ENCODE measurements at regions not wholly inside any gene's neighbourhood (a gene's known extent, or its start where the extent isn't known, plus 50 kb on each side); places are given as distances from the start of the nearest gene placed in this dataset.

- Histone ChIP-seq H3K27me3 (ENCODE audit: insufficient read depth, low read depth, low read length) (no peaks in the 10 kb centered on the region), H3K4me2 (ENCODE audit: low read length) (no peak overlapping the region), H3K4me3 (ENCODE audit: low read length) (no peak overlapping the region), H3K9me3 (ENCODE audit: low read length) (no peaks in the 10 kb centered on the region), H3K79me2 (replicated peaks; ENCODE audit: insufficient read depth, low read length) (no peaks in the 10 kb centered on the region), H3K9me2 (ENCODE audit: insufficient read depth, low read length) (no peaks in the 10 kb centered on the region), H3K36me3 (ENCODE audit: insufficient read depth, low read length) (no peaks in the 10 kb centered on the region), H2AFZ (ENCODE audit: low read depth, low read length) (no peak overlapping the region), H3F3A (ENCODE audit: insufficient read depth, low read length, poor library complexity, severe bottlenecking) (no peaks in the 10 kb centered on the region), H3K27ac (ENCODE audit: low read length) (no peak overlapping the region), H4K20me1 (ENCODE audit: insufficient read depth) (no peaks in the 10 kb centered on the region), H3K9ac (ENCODE audit: low read length) (no peak overlapping the region)
- TF ChIP-seq SMC3 (conservative IDR thresholded peaks at IDR 0.05; ENCODE audit: poor library complexity) = no peak
- TF ChIP-seq EZH2 (IDR thresholded peaks at IDR 0.05; ENCODE audit: borderline replicate concordance, insufficient read depth, low read length, poor library complexity, severe bottlenecking) = no peak
- no peak for TF ChIP-seq TAF1 (IDR thresholded peaks at IDR 0.05; ENCODE audit: low read depth)
- TF ChIP-seq, protein P1, sequence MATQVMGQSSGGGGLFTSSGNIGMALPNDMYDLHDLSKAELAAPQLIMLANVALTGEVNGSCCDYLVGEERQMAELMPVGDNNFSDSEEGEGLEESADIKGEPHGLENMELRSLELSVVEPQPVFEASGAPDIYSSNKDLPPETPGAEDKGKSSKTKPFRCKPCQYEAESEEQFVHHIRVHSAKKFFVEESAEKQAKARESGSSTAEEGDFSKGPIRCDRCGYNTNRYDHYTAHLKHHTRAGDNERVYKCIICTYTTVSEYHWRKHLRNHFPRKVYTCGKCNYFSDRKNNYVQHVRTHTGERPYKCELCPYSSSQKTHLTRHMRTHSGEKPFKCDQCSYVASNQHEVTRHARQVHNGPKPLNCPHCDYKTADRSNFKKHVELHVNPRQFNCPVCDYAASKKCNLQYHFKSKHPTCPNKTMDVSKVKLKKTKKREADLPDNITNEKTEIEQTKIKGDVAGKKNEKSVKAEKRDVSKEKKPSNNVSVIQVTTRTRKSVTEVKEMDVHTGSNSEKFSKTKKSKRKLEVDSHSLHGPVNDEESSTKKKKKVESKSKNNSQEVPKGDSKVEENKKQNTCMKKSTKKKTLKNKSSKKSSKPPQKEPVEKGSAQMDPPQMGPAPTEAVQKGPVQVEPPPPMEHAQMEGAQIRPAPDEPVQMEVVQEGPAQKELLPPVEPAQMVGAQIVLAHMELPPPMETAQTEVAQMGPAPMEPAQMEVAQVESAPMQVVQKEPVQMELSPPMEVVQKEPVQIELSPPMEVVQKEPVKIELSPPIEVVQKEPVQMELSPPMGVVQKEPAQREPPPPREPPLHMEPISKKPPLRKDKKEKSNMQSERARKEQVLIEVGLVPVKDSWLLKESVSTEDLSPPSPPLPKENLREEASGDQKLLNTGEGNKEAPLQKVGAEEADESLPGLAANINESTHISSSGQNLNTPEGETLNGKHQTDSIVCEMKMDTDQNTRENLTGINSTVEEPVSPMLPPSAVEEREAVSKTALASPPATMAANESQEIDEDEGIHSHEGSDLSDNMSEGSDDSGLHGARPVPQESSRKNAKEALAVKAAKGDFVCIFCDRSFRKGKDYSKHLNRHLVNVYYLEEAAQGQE (IDR thresholded peaks at IDR 0.05; ENCODE audit: borderline replicate concordance) = no peak
- no peak for TF ChIP-seq CTCF (IDR thresholded peaks at IDR 0.05; ENCODE audit: poor library complexity, severe bottlenecking)
- no peak for TF ChIP-seq RAD21 (conservative IDR thresholded peaks at IDR 0.05)
- no peak for TF ChIP-seq POLR2AphosphoS5 (IDR thresholded peaks at IDR 0.05)
- no peak for TF ChIP-seq EP300 (conservative IDR thresholded peaks at IDR 0.05; ENCODE audit: poor library complexity, severe bottlenecking)
- TF ChIP-seq MXI1 (conservative IDR thresholded peaks at IDR 0.05; ENCODE audit: poor library complexity, severe bottlenecking) = no peak
Observed at GRCh38 chr12:98109266-98109665, 406.1 kb upstream of the TMPO start.

DNA sequence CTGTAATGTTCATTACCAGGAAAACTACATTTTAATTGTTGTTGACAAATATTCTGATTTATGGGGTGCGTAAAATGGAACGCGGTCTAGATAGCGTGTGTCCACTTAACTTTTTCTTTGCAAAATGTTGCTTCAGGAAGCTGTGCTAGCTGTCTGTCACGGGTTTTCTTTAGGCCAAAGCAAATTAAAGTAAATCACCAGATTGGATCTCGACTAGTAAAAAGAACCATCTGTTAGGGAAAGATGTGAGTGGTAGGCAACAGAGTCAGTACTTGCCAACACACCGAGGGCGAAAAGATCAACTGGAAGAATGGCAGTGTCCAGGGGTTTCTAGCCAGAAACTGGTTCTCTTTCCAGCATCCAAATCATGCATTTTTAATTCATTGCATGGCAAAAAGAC is 404.9 kb upstream of the TMPO start:
- Histone ChIP-seq H3K9me3 (ENCODE audit: low read length) (no peaks in the 10 kb centered on the region), H3F3A (ENCODE audit: insufficient read depth, low read length, poor library complexity, severe bottlenecking) (no peaks in the 10 kb centered on the region), H3K27ac (ENCODE audit: low read length) (no peak overlapping the region), H3K9ac (ENCODE audit: low read length) (no peak overlapping the region), H2AFZ (ENCODE audit: low read depth, low read length) (no peak overlapping the region), H3K9me2 (ENCODE audit: insufficient read depth, low read length) (no peaks in the 10 kb centered on the region), H3K27me3 (ENCODE audit: insufficient read depth, low read depth, low read length) (no peaks in the 10 kb centered on the region), H3K4me2 (ENCODE audit: low read length) (no peak overlapping the region), H3K4me3 (ENCODE audit: low read length) (no peak overlapping the region), H3K36me3 (ENCODE audit: insufficient read depth, low read length) (no peaks in the 10 kb centered on the region), H3K79me2 (replicated peaks; ENCODE audit: insufficient read depth, low read length) (no peaks in the 10 kb centered on the region), H4K20me1 (ENCODE audit: insufficient read depth) (no peaks in the 10 kb centered on the region)
- TF ChIP-seq POLR2AphosphoS5 (IDR thresholded peaks at IDR 0.05) (no peak), CTCF (IDR thresholded peaks at IDR 0.05; ENCODE audit: poor library complexity, severe bottlenecking) (no peak)
- TF ChIP-seq, protein P1 (IDR thresholded peaks at IDR 0.05; ENCODE audit: borderline replicate concordance) = no peak

All from neural cell (in vitro differentiated cells).